ENCODE measurements at regions not wholly inside any gene's neighbourhood (a gene's known extent, or its start where the extent isn't known, plus 50 kb on each side); places are given as distances from the start of the nearest gene placed in this dataset.

DNA sequence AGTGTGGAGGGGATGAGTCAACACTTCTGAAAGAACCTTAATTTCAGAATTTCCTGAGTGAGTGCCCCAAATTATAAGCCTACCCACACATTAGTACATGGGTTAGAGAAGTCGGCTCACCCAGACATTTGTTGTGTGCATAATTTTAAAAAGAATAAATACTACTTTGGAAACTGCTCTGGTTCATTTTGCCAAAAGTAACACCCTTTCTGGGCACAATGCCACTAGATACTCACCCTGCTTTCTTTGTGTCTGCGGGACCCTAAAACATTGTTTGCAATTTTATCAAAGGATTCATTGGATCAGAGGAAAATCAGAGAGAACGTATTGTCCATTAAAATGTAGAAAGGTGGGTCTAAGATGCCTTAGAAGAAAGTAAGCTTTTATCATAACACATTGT is 245.5 kb upstream of the NRP1 start:
- no peak for DNase-seq

DNA sequence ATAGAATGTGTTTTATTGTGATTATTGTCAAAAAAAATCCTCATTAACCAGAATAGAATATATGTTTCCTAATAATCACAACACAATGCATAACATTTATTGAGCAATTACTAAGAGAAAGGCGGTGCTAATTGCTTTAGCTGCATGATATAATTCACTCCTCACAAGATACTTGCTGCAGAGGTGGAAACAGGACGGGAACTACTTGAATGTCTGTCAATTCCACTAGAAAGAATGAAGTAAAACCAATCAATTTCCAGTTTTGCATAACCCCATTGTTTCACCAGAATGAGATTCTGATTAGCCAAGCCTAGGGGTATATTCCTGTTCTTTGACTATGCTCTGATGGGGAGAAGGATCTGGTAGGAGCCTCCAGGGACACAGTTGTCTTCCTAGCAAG is 239.1 kb upstream of the NRP1 start:
- no peak for DNase-seq

DNA sequence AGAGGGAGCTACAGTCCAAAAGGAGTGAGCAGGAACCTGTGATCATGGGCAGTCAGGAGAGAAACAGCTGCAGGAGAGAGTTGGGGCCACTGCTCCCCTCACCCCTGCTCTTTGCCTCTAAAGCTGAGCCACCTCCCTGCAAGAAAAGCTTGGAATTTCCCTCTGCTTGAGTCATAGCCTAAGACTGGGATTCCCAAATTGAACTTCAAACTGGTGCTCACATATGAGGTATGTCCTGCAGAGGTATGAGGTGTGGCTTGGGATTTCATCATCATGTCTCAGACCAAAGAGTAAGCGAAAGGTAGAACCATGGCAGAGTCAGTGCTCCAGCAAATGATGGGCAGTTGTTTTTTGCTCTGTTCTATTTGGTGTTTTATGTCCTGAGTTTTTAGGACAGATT is 237.1 kb upstream of the NRP1 start:
- DNase-seq: no peak

DNA sequence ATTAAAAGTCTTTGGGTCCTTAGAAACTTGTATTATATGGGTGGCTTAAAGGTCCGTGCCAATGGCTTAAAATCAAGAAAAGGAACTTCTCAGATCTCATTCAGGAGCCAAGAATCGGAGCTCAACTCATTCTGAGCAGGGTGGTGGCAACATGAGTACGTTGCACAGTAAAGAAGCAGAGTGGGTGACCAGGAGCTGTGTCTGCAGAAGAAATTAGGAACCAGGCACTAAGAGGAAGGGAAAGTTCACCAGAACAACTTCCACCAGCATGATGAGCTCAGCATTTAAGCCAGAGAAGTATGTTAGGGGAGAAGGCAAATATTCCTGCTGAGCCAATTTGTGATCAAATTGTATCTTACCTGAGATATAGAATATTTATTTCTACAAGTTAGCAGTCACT is 236.0 kb upstream of the NRP1 start:
- DNase-seq: no peak

DNA sequence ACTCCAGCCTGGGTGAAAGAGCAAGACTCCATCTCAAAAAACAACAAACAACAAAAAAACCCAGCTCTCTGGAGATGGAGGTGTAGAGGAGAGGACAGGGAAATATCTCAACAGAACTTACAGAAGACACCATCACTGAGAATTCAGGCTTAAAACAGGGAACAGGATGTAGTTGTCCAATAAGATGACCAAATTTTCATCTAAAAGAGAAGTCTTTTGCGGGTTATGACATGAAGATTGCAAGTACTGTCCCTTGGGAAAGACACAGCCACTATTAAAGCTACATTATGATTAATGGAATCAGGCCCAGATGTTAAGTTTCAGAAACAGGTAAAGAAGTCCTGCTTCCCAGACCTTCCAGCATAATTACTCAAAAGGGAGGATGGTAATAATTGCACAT is 235.2 kb upstream of the NRP1 start:
- DNase-seq: no peak

DNA sequence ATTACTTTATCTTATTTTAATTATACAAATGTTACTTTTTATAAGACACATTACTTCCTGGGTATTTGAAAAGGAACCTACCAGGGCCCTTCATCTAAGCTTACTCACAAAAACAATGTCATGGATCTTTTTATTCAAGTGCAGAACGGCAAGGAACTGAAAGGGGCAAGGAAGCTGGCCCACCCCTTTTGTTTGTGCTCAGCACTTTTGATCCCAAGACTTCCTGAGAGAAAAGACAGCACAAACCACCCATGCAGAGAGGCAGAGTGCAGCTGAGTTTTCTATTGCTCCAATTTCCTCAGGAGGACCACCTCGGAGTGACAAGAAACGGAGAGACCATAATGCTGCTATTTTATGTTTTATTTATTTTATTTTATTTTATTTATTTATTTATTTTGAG is 232.0 kb upstream of the NRP1 start:
- no peak for DNase-seq

DNA sequence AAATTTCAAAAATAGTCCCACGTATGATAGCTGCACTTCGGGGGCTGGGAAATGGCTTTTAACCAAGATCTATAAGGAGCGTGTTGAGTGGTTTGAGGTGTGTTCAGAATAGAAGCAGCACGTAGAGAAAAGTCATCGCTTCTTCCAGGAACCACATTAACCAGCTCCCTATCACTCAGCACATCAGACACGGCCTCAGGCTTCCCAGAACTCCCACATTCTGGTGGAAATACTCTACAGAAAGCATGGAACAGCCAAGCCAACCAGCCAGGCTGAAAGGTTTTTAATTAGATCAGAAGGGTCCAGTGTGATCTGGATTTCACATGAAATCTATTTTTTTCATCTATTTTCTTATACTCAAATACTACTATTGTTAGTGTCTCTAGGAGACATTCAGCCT is 231.5 kb upstream of the NRP1 start:
- DNase-seq: no peak

DNA sequence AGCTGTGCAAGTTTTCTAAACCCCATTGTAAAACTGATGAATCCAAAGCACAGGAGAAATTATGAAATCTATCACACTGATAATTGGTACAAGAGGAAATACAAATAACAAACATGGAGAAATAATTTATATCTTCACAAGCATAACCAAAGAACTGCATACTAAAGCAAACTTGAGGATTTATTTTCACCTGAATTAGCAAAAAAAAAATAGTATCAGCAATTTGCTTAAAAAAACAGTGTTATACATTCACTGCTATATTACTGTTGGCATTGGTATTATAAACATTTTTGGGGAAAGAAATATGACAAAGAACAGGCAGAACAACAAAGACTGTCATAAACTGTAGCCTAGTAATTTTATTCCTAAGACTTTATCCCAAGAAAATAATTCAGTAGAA is 230.8 kb upstream of the NRP1 start:
- no peak for DNase-seq

DNA sequence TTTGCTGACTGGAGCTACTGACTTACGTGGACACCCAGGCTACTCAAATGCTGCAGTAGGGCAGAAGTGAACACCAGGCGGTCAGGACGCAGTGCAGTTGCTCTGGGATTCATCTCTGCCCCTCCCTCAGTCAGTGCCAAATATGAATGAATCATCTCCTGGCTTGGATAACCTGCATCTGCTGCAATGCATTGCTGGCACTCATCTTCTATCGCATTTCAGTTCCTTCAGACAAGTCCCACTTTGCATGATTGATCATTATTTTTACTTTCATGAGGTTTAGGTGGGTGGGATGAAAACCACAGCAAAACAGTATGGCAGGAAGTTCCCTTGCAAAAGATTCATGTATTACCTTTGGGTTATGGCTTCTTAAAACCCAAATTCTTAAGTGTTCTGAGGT is 224.6 kb upstream of the NRP1 start:
- DNase-seq: no peak

DNA sequence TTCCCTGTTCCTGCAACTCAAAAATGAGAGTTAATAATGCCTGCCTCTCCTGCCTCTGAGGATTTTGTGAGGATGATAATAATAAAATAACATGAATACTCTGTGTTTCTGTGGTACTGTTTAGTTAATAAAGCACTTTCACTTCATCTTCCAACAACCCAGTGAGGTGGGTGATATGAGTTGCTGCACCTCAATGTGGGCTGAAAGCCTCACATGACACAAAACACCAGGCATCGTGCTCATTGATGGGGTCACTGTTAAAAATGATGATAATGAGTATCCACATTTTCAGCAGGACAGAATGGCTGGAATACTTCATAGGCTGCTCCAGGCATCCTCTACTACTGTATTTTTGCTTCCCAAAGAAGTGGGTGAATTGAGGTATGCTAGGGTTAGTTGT is 222.8 kb upstream of the NRP1 start:
- no peak for DNase-seq

DNA sequence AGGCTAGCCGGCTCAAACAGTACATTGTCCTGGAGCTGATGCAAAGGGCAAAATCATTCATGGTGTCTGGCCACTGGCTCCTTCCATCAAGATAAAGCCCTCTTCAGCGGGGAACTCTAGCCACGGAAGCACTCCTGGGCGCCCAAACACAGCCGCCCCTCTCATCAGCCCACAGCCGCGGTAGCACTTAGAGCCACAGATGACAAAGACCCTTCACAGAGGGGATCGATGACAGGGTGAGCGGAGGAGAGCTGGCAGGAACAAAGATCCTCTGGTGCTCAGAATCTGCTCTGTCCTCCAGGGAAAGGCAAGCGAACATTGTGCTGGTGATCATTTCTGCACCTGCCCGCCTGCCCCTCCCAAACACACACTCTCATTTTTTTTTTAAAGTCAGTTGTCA is 222.2 kb upstream of the NRP1 start:
- no peak for DNase-seq

DNA sequence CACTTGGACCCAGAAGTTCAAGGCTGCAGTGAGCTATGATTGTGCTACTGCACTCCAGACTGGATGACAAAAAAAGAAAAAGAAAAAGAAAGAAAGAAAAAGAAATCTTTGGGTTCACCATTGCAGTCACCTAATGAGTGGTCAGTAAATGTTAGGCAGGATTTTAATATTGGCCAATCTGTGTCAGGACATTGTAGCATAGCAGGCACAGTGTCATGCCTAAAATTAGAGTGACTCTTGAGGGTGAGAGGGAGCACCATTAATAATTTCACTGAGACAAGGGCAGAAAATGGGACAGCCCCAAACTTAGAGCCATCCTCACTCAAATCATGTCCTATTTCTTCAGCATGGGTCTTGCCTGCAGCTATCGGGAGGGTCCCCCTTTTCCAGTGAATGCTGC is 221.6 kb upstream of the NRP1 start:
- DNase-seq: no peak

DNA sequence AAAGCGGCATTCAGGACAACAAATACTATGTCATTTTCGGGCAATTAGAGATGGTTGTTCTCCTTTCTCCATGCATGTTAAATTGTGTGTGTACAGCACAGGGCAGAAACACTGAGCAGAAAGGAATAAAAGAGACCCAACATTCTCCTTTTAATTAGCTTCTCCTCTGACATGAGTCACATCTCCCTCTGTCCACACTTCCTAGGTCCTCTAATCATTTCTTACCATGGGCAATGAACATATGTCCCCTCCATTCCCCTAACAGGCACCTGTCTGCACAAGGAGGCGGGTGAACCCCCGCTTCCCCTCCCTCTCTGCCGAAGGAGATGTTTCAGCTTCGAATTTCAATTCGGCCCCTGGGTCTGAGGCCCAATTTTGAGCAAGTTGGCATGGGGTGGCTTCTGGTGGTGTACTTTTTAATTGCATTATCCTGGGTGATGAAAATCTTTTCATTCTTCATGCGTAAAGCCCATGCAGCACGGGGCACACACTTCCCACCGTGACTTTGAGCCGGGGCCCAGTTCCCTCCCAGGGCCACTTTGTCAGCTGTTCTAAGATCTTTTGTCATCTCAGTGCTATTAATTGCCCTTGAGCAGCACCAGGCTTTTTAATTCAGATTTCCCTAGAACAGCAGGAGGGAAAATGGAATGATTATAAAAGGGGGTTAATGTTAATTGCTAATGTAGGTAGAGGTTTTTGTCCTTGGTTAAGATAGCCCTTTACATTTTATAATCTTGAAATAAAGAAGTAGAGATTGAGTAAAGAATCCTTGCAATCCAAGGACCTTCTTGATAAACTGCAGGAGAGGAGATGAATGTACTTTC is 219.5 kb upstream of the NRP1 start:
- DNase-seq: no peak

DNA sequence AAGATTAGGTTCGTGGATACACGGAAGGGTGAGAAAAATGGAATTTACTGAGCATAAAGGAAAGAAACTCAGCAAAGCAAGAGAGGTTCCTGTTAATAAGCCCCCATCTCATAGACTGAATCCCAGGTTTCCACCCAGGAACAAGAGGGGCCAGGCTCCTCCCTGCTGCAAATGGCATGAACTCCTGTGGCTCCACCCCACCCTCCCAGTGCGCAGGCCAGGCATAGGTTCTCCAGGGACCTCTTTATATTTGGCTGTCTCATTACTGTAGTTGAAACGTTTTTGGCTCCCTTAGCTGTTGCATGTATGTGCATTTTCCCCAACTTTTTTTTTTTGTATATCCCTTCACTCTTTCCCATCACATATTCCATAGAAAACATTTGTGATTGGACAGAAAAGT is 217.8 kb upstream of the NRP1 start:
- DNase-seq: no peak

DNA sequence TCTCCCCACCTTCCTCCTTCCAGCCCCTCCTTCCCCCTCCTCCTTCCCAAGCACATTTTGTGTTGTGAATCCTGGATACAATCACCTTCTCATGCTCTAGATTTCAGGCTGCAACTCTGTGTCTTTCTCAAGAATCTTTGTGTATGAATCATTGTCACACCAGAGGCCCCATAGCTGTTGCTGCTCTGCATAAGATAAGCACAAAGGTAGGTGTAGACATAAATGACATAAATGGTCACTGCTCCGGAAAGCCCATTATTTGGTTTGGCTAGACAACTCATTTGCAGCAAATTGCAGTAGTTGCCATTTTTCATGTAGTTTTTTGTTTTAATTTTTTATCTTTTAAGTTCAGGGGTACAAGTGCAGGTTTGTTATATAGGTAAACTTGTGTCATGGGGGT is 216.3 kb upstream of the NRP1 start:
- no peak for DNase-seq

DNA sequence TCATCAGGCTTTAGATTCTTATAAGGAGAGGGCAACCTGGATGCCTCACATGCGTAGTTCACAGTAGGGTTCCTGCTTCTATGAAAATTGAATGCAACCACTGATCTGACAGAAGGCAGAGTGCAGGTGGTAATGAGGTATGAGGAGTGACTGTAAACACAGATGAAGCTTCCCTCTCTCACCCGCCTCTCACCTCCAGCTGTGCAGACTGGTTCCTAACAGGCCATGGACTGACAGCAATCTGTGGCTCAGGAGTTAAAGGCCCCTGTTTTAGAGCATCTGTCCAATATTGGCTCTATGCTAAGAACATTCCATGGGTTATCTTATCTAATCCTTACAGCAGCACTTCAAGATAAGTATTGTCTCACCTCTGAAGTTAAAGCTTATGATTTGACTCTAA is 213.5 kb upstream of the NRP1 start:
- no peak for DNase-seq

DNA sequence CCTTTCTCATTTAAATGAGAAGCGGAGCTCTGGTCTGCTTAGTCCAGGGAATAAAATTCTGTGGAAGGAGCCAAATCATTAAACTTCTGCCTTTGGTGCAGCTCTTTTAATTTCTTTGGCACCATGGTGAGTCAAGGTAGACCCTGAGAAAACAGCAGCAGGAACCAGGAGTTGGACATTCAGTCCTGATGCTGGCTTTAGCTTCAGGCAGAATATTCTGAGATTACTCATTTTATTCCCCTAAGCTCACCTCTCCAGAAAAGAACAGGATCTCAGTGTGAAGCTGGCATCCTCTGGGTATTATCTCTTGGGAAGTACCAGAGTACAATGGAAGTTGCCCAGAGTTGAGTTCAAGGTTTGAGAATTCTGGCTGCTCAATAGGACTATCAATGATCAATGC is 211.6 kb upstream of the NRP1 start:
- DNase-seq: no peak

DNA sequence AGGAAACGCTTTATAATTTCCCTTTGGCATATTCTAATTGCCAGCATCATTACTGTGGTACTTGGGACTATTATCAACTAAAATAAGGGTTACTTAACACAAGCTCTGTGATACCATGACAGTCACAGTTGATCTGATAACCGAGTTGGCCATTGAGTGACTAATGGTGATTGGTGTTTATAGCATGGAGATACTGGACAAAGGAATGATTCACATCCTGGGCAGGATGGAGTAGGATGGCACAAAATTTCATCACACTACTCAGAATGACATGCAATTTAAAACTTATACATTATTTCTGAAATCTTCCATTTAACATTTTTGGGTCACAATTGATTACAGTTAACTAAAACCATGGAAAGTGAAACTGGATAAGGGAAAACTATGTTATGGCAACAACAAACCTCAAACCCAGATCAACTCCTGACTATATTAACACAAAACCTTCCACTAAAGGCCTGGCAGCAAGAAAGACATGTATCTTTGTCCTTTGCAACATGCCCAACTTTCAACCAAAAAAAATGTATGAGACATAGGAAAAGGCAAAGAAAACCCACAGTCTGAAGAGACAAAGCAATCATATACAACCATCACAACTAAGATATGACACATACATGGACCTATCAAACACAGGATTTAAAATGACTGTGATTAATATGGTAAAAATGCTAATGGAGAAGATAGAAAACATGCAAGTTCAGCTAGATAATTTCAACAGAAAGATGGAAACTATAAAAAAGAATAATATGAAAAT is 208.5 kb upstream of the NRP1 start:
- DNase-seq: no peak

DNA sequence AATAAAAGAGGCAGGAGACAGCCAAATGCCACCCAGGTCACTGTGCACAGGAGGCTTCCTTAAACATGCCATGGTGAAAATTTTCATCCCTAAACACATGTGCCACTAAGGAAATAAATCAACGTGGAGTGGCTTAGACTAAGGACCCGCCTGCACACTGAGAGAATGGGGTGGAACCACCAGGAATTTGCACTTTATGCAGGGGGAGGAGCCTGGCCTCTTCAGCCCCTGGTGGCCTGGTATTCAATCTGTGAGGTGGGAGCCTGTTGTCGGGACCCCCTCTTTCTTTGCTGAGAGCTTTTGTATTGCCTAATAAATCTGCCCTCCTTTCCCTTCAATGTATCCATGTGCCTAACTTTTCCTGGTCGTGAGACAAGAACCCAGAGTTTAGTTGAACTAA is 204.6 kb upstream of the NRP1 start:
- no peak for DNase-seq

DNA sequence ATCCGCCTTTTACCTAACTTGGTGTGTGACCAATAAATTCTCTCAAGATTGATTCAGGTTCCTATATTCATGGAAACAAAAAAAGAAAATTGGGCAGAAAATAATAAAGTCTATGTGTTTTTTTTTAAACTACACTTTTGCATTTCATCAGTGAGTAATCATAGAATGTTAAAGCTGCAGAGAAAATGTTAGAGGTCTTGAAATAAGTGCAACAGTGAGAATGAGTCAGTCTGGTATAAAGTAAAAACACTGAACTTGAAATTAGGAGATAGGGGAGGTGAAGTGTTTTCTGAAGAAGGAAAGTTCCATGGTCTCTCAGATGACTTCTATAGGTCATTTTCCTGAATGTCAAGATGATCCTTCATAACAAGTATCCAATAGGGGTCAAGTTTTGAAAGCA is 202.6 kb upstream of the NRP1 start:
- no peak for DNase-seq

DNA sequence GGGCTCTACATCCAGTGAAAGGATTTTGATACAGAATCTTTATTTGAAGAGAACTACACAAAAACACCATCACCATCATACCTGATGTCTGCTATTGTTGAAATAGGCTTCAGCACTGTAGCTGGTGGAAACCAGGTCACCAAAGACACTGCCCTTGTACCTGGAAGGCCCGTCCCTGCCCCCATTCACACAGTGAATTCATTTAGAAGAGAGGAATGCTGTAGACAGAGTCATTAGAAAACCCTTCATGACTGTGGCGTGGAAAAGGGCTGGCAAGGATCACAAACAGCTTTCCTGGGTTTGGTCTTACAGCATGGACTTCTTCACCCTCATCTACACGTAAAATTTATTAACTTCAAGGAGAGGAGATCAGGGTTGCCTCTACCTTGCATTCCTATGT is 202.0 kb upstream of the NRP1 start:
- DNase-seq: no peak

DNA sequence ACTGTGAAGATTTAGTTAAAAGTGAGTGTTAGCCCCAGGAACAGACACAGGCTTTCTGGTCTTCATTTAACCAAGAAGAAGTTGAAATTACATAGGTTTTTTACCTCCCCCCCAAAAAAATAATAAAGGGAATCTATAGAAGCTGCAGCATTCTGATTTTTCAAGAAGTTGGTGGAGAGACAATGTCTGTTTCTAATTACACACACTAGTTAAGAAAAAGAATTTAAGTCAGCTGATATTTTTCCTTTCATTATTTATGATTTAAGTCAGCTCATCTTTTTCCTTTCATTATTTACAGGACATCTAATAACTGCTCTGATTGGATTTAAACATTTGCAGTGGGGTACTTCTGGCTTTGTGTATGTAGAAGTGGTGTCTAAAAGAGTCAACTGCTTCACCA is 201.4 kb upstream of the NRP1 start:
- no peak for DNase-seq

DNA sequence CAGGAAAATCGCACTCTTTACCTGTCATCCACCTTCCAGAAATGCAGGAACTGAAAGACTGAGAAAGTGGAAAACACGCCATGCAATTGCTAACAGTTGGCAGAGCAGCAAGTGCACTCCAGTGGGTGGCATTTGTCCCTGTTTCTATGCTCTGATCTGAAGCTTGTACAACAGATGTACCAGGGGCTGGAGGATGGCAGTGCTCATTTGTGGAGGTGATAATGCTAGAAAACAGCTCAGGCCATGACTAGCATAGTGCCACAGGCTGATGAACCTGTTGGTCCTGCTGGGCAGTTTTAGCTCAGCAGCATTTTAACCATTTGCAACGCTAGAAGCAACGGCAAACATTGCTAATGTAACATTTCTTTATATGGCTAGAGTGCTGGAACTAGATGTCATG is 199.9 kb upstream of the NRP1 start:
- no peak for DNase-seq

DNA sequence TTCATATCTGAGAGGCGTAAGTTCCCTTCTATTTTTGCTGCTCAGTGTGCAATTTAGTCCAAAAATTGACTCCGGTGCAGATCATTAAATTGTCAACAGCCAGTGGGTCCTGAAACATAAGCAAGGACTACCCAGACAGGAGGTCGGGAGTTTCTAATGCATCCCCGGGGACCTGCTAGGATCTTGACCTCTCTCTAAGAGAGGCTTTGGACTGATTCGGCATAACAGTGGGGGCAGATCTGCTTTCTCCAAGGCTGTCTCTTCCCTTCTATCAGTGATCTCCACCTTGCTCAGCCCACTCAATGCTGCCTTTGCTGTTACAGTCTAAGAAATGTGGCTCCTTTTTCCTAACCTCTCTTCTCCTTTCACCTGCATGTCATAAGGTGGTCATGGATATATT is 199.1 kb upstream of the NRP1 start:
- no peak for DNase-seq

DNA sequence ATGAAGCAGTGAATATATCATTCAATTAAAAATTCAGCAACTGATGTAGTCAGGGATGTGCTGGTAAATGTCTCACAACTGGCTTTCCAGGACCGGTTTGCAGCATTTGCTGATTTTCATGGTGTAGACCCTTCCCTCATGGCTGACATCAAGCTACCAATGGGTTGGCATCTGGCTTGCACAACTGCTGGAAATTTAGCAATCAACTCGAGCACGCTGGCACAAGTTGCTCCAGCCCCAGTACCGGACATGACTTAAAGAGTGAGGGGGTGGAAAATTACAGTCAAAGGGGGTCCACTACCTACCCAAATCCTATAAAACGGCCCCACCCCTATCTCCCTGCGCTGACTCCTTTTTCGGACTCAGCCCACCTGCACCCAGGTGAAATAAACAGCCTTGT is 198.4 kb upstream of the NRP1 start:
- no peak for DNase-seq
